Stimulated activated CD8-positive, alpha-beta memory T cell treated with anti-CD3 and anti-CD28 coated beads, Interleukin-15, amount 100 ng/mL, for 48 hours (primary cell): ENCODE measurements at regions not wholly inside any gene's neighbourhood (a gene's known extent, or its start where the extent isn't known, plus 50 kb on each side); places are given as distances from the start of the nearest gene placed in this dataset.
"Not testable (repeated sequence)": the region's sequence is repeated elsewhere in the genome, so short reads cannot be mapped to it uniquely, and the experiment has no call there.

ENCODE experiments used
- DNase-seq, 2 donors: peaks; one replicate each; pipeline ENCODE4 v3.0.0-alpha.2; 2020; ENCODE audit warnings: low read depth in 2 of 2

DNA sequence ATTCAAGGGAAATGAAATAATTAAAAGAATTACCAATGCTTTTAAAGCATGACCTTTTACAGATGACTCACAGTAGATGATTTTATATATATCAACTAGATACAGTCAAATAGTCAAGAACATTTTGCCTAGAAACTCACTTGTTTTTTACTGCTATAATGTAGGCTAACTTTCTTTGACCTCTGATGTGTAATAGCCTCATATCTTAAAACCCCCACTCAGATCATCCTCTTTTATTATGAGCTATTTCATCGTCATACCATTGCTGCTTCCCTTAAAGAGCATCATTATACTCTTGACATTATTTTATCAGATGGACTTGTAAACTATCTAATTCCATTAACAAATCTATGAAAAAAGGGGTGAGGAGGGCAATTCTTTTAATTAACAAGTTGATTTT lies 355.9 kb upstream of the AGA start:
- no peak for DNase-seq

DNA sequence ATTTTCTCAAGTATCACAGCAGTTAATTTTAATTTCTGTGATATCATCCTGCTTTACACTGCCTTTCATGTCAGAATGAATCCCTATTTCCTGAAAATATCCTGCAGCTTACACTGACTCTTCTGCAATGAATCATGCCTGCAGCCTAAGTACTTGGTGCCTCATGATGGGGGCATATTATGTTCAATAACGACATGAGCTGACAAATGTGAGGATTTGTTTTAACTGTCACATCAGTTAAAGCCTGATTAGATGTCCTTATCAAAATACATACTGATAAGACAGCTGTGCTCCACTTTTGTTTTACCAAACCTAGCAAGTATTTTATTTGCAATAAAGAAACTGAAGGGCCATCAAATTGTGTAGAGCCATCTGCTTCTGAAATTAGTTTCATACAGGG lies 359.9 kb upstream of the AGA start:
- no peak for DNase-seq

DNA sequence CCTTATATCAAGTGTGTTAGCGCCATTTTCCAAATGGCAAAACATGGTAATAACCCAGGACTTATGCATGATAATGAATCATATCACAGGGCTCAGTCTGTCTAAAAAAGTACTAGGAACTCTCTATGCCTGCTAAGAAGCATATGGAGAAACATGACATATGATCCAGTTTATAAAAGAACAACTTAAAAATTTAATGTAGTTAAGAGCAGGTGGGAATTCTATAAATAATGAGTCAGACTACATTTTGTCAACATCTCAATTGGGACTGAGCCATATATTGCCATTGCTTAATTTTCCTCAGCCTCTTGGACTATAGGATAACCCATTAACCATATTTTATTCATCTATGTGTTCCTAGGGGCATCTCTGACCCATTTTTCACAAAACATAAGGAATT lies 360.4 kb upstream of the AGA start:
- DNase-seq = no peak

DNA sequence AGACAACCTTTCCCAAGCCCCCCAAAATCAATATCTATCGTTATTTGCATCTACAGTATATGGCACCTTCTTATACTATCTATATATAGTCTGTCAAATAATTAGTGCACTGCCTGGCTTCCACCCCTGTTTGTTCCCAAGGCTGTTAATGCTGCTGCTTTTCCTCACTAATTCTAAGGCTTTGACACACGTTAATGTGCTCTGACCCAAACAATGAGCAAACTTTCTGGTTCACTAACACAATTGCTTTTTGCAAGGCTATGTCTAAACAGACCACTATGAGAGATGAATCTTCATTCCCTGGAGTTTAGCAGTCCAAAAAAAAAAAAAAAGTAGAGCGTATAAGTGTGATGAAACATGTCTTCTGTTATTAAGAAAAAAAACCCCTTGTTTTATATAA lies 360.9 kb upstream of the AGA start:
- no peak for DNase-seq

DNA sequence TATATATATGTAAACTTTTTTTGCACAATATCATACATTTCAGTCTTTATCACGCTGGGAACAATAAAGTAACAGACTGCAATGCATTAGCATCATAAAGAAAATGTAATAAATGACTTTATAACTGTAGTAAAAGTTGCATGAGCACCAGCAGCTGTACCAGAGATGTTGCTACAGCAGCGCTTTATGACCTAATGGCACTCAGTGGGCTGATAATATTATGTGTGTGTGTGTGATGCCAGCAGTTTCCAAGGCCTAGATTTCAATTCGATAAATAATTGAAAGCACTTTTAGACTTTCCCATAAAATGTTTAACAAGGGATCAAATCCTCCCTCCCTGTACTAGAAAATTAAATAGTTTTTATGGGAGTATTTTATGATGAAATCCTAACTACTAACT lies 367.6 kb upstream of the AGA start:
- no peak for DNase-seq

DNA sequence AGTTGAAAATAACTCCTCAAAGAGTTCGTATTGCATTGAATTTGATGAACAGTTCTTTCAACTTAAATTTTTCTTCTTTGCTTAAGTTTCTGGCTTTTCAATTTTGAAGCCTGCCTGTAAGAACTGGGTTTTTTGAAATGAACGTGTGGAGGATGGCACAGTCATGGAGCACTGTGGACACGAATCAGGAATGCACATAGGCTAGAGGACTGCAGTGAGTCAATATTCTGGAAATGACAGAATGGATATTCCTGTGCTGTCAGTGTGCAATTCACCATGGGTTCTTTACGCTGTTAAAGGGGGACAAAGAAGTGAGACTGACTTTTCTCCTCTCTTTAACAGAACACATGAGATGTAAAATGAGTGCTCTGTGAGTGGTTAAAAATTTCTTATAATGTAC lies 368.0 kb upstream of the AGA start:
- no peak for DNase-seq

DNA sequence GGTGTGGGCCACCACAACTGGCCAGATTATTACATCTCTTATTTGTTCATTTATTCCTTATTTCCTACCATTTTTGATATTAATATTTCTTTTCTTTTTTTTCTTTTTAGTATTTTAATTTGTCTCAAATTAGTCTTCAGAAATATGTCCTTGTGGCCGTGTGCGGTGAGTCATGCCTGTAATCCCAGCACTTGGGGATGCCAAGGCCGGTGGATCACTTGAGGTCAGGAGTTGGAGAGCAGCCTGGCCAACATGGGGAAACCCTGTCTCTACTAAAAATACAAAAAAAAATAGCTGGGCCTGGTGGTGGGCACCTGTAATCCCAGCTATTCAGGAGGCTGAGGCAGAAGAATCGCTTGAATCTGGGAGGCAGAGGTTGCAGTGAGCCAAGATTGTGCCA lies 376.2 kb upstream of the AGA start:
- not testable (repeated sequence) for DNase-seq

DNA sequence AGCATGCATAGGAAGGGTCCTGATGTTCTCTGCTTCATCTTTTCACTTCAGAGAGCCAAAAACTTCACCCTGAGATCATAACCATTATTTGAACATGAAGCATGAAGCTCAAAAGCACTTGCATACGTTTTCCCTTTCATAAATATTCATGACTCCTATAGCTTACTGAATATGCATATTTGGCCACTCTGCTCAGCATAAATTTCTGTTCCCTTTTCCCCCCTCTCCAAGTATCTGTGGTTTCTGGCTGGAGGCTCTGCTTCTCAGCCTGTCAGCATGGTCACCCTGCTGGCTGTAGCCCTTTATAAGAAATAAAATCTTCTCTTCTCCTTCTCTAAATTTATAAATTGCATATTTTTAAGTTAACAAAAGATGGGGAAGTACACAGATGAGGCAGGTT lies 384.7 kb upstream of the AGA start:
- no peak for DNase-seq

DNA sequence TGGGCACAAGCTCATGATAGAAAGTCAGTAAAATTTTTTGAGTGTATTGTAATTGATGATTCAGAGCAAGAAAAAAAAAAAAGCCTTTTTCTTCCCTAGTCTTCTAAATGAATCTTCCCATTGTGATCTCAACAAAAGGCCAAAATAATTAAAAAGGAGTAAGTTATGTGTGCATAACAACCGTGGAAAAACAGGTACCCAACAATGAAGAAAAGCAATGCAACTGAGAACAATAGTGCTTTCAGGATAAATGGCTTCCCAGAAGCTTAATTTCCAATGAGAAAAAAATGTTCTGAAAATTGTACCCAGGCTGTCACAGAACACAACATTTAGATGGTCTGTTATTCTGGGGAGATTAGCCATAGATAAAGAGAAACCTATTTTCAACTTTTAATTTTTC lies 399.0 kb upstream of the AGA start:
- no peak for DNase-seq

DNA sequence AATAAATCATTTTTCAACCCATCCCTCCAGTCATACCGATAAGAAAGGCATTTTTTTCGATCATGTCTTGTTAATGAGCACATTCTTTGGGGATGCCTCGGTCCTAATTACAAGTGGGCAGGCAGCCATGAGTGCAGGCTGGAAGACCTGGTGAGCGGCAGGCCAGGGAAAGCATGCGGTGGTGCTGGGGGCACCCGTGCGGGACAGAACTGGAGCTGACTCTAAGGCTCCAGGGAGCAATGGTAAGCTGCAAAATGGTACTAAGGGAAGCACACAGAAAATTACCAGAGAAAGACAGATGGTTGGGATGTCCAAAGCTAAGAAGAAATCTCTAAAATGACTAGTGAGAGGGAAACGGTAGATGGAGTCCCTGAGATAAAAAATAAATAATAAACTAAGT lies 411.0 kb upstream of the AGA start:
- no peak for DNase-seq

DNA sequence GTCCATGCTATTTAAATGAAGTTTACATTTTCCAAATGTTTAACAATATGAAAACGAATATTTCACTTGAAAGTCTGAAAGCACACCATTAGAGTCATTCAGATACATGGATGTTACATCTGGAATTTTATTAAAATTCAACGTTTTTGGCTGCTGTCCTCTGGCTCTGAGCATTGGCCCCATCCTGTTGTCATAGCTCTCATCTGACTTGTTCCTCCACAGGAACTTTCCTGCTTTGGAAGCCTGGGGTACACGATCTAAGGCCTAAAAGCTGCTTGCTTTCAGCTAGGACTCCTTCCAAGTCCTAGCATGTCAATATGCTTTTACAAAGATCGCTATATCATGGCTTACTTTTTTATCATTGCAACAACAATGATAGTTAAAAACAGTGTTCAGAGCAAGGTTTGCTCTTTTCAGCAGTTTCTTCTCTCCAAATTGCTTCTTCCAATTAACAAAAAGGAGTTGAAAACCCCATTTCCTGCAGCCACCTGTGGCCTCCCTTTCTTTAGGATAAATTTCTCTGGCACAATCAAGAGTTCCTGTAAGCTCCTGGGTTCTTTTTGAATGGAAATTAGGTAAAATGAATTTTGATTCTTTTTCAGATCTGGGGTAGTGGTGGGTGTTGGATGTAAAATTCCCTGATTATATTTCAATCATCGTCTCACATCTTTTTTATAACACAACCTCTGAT lies 413.4 kb upstream of the AGA start:
- no peak for DNase-seq

DNA sequence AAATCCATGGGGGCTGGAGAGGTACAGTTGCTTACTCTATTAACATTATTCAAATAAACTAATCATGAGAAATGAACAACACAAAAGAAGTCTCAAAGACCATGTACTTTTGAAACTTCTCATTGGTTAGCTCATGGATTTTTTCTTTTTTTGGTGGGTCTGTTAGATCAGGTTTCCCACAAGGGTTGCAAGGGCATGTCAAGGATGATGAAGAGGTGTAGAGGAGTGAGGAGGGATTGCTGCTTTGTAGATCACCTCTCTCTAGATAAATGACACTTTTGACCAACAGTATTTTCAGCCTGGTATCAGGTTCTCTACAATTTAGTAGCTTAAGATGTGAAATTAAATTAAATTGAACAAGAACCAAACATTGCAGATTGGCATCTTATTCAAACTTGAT lies 417.9 kb upstream of the AGA start:
- DNase-seq = no peak

DNA sequence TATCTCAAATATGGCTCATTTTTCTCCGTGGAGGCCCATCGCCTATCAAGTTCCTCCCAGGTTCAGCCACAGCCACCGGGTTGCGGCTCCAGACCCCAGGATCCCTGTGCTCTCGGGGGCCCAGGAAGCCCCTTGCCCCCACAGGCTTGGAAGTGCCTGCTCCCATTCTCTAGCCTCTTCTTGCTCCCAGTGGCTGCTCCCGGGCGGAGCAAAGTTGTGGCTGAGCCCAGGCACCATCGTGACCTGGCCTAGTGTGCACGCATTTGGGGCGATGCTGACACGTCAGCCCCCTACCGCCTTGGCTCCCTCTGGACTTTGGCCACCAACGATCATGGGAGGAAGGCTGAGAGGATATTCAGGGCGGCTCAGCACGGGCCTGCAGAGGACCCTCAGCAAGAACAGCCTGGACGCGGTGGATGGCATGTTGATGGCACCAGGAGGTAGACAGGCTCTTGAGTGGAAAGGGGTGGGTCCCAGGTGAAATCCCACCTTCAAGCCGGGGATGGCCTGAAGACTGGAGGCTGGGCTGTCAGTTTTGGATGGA lies 419.4 kb upstream of the AGA start:
- DNase-seq = no peak

DNA sequence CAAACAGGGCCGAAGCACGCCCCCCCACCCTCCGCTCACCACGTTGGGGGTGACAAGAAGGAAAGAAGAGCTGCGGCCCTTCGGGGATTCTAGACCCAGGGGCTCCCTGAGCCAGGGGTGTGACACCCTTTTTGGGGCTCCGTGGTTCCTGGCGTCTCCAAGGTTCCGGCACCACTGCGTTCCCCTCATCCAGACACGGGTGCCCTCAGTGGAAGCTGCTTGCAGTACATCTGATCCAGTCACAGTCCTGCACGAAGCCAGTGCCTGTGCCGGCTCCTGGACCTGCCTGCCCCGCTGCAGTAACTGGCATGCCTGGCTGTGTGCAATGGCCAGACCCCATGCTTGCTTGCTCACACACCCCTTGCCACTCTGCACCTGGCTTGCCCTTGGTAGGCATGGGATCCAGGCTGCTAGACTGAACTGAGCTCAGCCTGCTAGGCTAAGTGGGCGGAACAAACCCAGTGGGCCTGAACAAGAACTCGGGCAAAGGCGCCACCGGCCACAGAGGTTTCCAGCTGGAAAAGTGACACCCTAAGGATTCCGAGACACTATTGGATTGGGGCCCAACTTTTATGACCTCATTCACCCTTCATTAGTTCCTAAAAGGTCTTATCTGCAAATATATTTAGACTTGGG lies 420.4 kb upstream of the AGA start:
- DNase-seq = no peak

DNA sequence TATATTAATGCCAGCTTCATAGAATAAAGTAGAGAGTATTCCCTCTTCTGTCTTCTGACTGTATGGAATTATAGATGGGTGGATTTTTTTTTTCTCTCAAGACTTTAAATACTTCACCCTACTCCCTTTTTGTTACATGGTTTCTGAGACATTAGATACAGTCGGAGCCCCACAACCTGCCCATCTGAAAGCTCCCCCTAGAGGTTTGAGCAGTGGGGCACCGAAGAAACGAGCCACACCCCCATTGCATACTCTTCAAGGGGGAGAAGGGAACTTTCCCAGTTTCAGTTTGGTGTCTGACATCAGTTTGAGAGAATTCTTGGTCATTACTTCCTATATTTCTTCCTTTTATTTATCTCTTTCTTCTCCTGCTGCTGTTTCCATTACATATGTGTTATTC lies 437.6 kb upstream of the AGA start:
- no peak for DNase-seq

DNA sequence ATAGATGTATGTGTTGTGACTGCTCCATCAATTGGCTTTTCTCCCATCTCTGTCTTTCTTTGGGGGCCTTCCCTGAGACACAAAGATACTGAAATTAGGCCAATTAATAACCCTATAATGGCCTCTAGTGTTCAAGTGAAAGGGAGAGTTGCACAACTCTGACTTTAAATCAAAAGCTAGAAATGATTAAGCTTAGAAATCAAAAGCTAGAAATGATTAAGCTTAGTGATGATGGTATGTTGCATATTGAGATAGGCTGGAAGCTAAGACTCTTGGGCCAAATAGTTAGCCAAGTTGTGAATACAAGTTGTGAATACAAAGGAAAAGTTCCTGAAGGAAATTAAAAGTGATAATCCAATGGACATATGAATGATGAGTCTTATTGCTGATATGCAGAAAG lies 452.9 kb upstream of the AGA start:
- no peak for DNase-seq

DNA sequence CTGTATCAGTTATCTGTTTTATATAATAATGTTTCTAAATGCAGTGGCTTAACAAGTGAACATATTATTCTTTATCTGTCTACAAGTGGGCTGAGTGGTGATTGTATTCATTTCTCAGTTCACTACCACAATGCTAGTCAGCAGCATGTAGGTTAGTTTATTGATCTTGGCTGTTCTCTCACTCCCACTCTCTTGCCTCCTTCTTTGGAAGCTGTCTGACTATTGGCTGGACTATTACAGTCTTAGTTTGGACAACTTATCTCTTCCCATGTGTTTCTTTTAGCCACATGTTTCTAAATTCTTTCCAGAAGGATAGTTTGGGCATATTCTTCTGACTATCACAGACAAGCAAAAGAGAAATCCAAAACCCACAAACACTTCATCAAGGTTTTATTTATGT lies 459.5 kb upstream of the AGA start:
- no peak for DNase-seq

DNA sequence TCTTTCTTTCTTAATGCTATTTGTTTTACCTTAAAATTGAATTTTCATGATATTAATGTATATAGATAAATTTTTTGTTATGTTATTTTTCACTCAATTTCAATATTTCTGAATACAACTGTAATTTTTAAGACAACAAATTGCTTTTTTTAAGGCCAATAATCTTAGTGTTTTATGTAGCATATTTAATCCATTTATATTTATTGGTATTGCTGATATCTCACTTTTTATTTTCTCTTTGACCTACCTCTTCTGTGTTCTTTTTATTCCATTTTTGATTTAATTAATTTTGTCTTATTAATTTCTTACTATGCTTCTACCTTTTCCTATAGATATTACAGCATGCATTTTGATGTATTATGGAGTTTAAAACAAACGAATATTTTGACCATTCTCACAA lies 460.1 kb upstream of the AGA start:
- no peak for DNase-seq

DNA sequence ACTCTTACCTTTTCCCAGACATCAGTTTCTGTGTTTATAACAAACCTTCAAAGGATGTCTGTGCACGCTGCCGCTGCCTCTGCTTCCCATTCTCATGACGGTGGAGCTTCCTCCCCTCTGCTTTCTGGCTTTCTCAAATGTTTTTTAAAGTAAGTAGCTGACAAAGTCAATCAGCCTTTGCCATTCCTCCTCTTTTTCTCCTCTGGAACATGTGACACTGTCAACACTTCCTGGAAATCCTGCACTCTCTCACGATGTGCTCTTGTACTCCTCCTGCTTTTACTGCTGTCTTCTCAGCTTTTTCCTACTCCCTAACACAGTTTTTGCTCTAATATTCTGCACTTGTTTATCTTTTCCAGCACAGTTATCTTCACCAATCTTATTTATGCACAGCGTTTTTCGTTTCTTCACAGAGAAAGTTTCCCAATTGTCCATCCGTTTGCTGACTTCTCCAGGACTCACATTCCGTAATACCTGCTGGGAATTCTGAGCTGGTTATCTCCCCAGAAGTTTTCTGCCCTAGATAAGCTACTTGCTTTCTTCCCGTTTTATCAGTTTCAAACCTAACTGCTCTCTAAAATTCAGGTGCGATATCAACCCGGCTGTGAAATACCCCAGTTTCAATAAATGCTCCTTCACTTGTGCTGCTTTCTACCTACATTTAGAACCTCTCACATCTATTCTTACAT lies 465.6 kb upstream of the AGA start:
- no peak for DNase-seq

DNA sequence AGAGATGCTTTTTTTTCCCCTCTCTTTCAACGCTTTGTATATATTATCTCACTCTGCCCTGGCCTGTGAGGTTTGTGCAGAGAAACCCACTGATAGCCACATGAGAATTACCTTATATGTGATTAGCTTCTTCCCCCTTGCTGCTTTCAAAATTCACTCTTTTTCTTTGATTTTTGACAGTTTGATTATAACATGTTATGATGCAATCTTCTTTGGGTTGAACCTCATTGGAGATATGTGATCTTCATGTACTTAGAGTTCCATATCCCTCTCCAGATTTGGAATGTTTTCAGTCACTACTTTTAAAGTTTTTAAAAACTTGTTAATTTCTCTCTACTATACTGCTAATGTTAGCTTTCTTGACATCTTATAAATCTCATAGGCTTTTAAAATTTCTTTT lies 479.5 kb upstream of the AGA start:
- DNase-seq = no peak

DNA sequence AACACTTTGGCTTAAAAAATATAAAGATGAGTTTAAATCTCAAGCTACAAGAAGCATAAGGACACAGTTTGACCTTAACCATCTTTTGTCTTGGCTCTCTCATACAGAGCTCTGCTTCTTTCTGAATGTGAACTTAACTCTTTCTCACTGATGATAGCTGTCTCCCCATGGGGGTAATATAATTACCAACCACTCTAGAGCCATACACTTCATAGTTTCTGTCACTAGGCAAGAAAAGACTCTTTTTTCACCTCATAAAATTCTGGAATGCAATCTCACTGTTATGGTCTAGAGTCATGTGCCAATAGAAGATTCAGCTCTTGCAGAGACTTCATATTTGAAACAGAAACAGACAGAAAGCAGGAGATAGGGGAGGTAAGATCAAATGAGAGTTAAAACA lies 481.7 kb upstream of the AGA start:
- DNase-seq = no peak

DNA sequence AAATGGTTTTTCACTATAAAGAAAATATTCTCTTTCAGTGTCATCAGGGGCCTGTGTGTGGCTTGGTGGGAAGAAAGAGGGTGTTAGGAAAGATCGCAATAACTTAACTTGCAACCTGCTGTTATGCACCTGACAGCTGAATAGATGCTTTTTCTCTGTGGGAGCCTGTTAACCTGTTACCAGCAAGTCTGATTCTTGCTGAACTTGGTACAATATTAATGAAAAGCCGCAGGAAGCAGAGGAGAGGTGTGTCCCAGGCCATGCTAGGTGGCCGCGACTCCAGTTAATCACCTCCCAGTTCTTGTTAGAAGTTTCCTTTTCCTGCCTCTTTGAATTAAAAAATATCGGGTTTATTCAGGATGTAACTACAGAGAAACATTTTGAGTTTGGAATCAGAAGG lies 494.8 kb upstream of the AGA start:
- DNase-seq = no peak

DNA sequence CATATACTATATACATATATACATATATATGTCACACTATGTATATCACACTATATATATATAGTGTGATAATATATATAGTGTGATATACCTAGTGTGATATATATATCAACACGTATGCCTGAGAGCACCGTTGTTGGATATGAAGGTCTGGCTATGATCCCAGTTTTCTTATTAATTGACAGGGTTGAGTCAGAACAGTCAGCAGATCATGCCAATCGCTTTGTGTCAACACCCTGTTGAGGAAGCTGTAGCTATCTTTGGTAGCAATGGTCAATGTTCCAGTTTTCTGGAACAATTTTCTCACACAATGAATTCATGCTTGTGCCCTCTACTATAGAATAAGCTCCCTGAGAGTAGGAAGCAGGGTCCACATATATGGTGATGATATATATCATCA lies 496.0 kb upstream of the AGA start:
- no peak for DNase-seq
